Vagina (tissue), 2 donors: ENCODE measurements at regions not wholly inside any gene's neighbourhood (a gene's known extent, or its start where the extent isn't known, plus 50 kb on each side); places are given as distances from the start of the nearest gene placed in this dataset.

Experiments
- CTCF ChIP-seq, 3 experiments: fragments of 450-650 bp in 2 of 3; fragments of 200-600 bp in 1 of 3; sonication (generic) in 1 of 3; IDR thresholded peaks; one replicate each; pipeline ENCODE4 v1.5.1; 2017 to 2019; ENCODE audit warnings: antibody characterized with exemption in 3 of 3, mild to moderate bottlenecking in 2 of 3, moderate library complexity in 2 of 3
- POLR2A ChIP-seq, 2 donors: fragments of 450-650 bp; IDR thresholded peaks; one replicate each; pipeline ENCODE4 v1.6.1; 2017; ENCODE audit warnings: antibody characterized with exemption in 2 of 2, mild to moderate bottlenecking in 2 of 2, moderate library complexity in 2 of 2

DNA sequence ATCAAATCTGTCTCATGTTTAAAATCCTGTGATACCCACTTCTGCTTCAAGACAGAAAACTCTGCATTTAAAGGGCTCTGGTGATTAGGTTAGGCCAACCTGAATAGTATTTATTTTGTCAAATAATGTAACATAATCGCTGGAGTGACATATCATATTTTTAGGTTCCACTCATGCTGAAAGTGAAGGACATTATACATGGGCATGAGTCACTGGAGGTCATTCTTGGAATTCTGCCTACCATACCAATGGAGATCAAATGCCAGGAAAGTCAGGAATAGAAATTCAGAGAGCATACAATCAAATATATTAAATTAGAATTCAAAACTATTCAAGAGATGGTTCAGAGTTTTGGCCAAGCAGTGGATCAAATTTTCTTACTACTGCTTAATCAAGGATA is 97.1 kb upstream of the PRSS3 start:
- TF ChIP-seq CTCF (IDR thresholded peaks at IDR 0.05) (no peak), POLR2A (IDR thresholded peaks at IDR 0.05) (no peak)
